GM21515 (cell line): ENCODE measurements at regions not wholly inside any gene's neighbourhood (a gene's known extent, or its start where the extent isn't known, plus 50 kb on each side); places are given as distances from the start of the nearest gene placed in this dataset.

Source experiments
- ATAC-seq: cut with Tn5 transposase; IDR thresholded peaks from one replicate; pipeline ENCODE4 v1.9.1; 2021; ENCODE audit not compliant: unreplicated experiment

DNA sequence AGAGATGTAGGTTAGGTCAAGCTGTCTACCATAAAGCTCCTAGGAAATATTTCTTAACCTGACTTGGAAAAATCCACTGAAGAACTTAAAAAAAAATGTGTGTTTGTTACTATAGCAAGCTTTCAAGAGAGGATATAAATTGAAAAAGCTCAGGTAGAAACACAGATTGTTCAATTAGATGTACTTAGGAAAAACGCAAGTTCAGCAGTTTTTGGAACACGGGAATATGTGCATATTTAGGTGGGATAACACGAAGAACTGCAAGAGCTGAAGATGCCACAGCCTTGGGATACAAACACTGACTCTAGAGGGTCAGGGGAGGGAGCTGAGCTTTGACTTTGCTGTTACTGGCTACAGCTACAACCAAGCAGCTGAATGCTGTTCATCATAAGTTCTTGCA lies 77.8 kb upstream of the FSHB start:
- ATAC-seq, result no peak

DNA sequence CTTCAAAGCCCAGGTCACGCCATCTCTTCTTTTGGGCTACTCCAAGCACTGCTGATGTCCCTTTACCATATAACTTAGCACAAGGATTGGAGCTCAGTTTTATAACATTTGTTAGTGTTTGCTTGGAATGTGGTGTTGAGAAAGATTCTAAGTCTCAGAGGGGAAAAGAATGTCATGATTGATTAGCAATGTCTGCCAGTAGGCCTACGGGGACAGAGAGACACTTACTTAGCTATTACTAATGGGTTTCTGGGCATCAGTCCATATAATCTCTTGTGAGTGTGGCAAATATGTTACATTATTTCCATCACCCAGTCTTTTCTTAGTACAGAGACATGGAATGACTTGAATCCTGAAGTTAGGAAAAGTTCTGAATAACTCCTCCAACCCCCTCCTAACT lies 75.4 kb upstream of the FSHB start:
- no peak for ATAC-seq

DNA sequence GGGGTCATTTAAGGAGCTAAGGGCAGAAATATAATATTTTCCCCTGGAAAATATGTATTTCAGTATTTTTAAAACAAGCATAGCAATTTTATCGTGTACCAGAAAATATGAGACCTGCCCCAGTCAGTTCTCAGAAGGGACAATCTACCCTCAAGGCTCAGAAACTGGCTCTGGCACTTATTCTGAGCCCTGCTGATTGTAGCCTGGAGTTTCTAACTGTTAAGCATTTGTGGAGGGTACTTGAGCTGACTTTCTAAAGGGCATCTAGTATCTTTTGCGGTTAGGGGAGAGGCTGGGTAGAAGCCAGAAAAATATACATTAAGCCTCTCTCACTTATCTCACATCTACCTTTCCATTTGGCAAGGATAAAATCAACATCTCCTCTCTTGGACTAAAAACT lies 71.3 kb upstream of the FSHB start:
- no peak for ATAC-seq

DNA sequence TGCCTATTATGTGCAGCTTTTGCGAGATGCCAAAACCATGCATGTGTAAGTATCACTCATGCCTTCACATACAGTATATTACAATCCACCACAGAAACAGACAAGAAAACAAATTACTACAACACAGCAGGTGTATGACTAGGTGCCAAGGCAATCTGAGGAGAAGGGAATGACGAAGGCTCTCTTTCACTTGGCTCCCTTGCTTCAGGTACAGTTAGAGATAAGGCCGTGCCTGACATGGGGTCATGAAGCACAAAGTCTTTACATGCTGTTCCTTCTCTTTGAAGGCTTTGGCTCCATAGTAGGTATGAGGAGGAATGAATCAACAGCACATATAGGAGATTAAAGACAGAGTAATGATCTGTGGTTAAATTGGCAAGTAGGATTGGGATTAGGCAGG lies 65.2 kb upstream of the FSHB start:
- ATAC-seq, result no peak

- ATAC-seq, result no peak
Measured at GRCh38 chr11:30171661-30172060, 59.2 kb upstream of the FSHB start.

GRCh38 chr11:30172158-30172557 lies 58.7 kb upstream of the FSHB start:
- ATAC-seq, result no peak

DNA sequence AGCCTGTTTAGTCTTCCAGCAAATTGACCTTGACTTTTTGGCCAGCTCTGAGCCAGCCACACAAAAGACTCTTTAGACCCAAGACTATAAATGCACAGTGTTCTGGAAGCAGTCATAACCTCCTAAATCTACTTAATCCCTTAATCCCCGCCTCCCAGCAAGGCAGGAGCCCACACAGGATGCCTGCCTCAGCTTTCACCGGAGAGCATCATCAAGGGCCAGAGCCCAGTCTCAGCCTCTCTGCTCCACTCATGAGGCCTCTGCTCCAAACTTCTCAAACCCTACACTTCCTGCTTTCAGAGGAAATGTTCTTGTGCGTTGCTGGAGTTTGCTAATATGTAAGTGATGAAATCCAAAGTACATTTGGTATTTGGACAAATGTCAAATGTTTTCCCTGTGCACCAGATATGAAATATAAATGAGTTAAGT lies 57.9 kb upstream of the FSHB start:
- no peak for ATAC-seq

- ATAC-seq, result no peak
Measured at GRCh38 chr11:30174265-30175020, 56.4 kb upstream of the FSHB start.
